Right lobe of liver (tissue), 4 donors: ENCODE measurements at regions not wholly inside any gene's neighbourhood (a gene's known extent, or its start where the extent isn't known, plus 50 kb on each side); places are given as distances from the start of the nearest gene placed in this dataset.

Experiments used
- POLR2A ChIP-seq: fragments of 450-650 bp; IDR thresholded peaks from one replicate; pipeline ENCODE4 v1.6.1; 2017; ENCODE audit warnings: antibody characterized with exemption, mild to moderate bottlenecking
- TF ChIP-seq, protein P1 (sequence below), 4 donors: fragments of 200-600 bp in 3 of 4; fragments of 450-650 bp in 1 of 4; IDR thresholded peaks; one replicate each; pipeline versions ENCODE4 v1.5.1 to v1.8.0; 2016 to 2022; ENCODE audit warnings: antibody characterized with exemption in 4 of 4, mild to moderate bottlenecking in 2 of 4
- donor health status: DM: no; HTN: no; CAD: no.
- donor health status: DM: no; HTN: no; CAD: no.
- donor health status: DM: no; HTN: yes; CAD: no.

DNA sequence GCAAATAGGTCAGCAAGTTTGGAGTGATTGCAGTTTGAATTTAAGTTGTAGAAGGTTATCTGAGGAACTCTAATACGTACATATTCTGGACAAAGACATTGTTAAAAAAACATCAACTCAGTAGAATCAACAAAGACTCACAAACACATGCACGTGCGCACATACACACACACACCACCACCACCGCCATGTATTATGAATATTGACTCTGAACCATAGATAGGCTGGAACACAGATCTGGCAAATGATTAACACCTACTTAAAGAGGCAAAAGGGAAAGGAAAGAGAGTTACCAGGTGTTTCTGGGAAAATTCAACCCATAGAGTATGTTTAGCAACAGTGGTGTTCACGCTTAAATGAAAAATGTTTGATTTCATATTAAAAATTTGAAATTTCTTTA, 334.2 kb upstream of the ALCAM start:
- TF ChIP-seq, protein P1, sequence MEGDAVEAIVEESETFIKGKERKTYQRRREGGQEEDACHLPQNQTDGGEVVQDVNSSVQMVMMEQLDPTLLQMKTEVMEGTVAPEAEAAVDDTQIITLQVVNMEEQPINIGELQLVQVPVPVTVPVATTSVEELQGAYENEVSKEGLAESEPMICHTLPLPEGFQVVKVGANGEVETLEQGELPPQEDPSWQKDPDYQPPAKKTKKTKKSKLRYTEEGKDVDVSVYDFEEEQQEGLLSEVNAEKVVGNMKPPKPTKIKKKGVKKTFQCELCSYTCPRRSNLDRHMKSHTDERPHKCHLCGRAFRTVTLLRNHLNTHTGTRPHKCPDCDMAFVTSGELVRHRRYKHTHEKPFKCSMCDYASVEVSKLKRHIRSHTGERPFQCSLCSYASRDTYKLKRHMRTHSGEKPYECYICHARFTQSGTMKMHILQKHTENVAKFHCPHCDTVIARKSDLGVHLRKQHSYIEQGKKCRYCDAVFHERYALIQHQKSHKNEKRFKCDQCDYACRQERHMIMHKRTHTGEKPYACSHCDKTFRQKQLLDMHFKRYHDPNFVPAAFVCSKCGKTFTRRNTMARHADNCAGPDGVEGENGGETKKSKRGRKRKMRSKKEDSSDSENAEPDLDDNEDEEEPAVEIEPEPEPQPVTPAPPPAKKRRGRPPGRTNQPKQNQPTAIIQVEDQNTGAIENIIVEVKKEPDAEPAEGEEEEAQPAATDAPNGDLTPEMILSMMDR (IDR thresholded peaks at IDR 0.05) = no peak
- no peak for TF ChIP-seq POLR2A
